H1 (cell line): ENCODE measurements at regions not wholly inside any gene's neighbourhood (a gene's known extent, or its start where the extent isn't known, plus 50 kb on each side); places are given as distances from the start of the nearest gene placed in this dataset.

Experiments used
- CBX5 ChIP-seq: fragments of 300-800, 300-1000 bp; sonication (generic); IDR thresholded peaks from 2 replicates; pipeline ENCODE4 v1.7.1; 2016; ENCODE audit warnings: antibody characterized with exemption, low read length, low read depth
- CHD2 ChIP-seq: IDR thresholded peaks from 2 replicates; pipeline ENCODE4 v1.6.1; 2012; ENCODE audit warnings: low read length, improper control_type of control experiment
- POLR2AphosphoS5 ChIP-seq: IDR thresholded peaks from 2 replicates; pipeline ENCODE4 v1.6.1; 2011; ENCODE audit warnings: low read depth, low read length

GRCh38 chr11:70823771-70824170 lies 425.4 kb downstream of the CTTN start (continued):
- TF ChIP-seq CHD2 (no peak), CBX5 (no peak), POLR2AphosphoS5 (no peak)
